Left hindlimb (tissue), 1 donor: ENCODE measurements at regions not wholly inside any gene's neighbourhood (a gene's known extent, or its start where the extent isn't known, plus 50 kb on each side); places are given as distances from the start of the nearest gene placed in this dataset.
A peak's percentile ranks its signal among the peaks of the same experiment; 100 is the strongest.
"Not testable (repeated sequence)": the region's sequence is repeated elsewhere in the genome, so short reads cannot be mapped to it uniquely, and the experiment has no call there.

ENCODE experiments used
- DNase-seq: peaks from one replicate; pipeline ENCODE4 v3.0.0-alpha.2; 2018

DNA sequence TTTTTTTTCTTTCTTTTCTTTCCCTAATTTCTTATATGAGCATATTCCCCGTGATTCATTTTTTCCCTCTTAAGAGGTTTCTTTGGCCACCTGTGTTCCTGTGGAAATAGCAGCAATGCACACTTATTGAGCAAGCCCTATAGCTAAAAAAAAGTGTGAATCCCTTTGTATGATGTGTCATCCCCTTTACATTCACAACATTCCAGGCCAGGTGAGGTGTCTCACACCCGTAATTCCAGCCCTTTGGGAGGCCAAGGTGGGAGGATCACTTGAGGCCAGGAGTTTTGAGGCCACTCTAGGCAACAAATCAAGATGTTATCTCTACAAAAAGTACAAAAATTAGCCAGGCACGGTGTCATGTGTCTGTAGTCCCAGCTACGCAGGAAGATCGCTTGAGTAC lies 700.4 kb upstream of the TBX3 start:
- DNase-seq = no peak

DNA sequence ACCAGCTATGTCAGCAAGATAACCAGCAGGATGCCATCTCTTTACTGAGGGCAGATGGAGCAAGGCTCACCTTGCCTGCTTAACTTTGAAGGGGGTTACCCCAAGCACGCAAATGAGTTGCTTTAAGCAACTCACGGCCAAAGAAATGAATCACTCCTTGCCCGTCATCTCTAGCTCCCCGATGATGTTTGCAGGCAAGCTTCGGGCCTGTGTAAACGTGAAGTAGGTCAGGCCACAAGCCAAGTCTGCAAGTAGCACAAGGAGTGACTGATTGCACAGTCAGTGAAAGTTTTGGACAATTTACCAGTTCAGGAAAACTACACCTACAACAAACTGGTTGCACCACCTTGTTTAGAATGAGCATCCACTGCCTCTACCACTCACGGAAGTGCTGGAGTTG lies 699.7 kb upstream of the TBX3 start:
- no peak for DNase-seq

DNA sequence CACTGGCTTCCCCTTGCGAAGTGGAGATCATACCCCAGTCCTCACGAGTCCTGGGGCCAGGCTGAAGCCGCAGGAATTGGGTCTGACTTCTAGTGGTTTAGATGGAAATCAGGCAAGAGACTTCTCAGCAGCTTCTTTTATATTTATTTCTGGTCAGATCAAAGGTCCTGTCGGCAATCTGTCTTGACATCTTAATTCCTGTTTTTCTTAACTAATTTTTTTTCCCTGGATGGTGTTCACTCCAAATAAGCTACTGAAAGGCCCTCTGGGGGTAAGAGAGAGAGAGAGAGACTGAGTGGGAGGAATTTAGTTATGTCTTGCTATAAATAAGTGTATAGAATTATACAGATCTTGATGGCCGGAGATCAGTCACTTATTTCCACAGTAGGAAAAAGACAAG lies 698.7 kb upstream of the TBX3 start:
- no peak for DNase-seq

DNA sequence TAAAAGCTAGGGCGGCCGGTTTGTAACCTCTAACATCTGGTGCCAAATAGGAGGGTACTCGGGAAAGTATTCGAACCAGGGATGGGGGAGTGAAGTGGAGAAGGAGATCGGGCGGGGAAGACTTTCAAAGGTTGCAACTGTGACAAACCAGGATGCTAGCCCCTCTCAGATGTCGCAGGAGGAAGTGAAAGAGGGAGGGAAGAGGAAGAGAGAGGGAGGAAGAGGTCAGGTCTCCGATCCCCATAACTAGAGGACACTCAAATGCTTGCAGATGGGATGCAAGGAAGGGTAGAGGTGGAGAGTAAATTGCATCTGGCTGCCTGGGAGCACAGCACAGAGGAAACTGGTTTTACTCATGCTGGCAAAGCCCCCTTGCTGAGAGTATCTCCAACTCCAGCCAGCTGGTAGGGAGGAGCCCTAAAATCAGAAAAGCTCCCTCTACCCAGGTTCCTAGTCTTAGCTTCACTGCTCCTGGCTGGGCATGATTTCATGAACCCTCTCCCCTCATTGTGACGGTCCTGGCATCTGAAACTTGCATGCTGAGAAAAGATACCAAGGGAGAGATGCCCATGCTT lies 696.7 kb upstream of the TBX3 start:
- no peak for DNase-seq

DNA sequence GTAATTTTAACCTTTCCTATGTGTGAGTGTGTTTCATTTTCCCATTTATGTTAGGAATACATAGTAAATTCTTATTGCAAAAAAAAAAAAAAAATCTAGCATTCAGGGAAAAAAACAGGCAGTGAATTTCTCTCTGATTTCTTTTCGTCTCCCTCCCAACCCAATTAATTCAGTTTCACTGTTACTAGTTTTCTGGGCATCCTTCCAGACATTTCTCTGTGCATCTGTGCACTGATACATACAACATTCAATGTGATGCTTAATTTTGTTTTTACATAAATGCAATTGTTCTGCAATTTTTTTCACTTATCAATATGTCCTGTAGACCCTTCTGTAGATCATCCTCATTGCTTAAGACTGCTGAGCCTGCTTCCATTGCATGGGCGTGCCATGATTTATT lies 694.3 kb upstream of the TBX3 start:
- DNase-seq = no peak

DNA sequence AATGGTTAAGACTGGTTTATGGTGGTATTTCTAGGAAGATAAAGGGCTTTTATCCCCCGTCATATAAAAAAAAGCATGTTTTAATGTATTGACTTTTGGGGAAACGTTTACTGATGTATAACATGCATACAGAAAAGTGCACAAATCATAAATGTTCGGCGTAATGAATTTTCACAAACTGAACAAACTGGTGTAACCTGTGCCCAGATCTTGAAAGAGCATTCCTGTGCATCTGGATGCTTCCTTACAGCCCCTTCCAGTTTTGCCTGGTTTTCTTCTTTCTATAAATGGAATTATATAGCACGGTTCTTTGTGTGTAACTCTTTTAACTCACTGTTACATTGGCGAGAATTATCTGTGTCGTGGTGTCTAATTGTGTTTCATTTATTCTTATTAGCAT lies 693.8 kb upstream of the TBX3 start:
- DNase-seq = no peak

DNA sequence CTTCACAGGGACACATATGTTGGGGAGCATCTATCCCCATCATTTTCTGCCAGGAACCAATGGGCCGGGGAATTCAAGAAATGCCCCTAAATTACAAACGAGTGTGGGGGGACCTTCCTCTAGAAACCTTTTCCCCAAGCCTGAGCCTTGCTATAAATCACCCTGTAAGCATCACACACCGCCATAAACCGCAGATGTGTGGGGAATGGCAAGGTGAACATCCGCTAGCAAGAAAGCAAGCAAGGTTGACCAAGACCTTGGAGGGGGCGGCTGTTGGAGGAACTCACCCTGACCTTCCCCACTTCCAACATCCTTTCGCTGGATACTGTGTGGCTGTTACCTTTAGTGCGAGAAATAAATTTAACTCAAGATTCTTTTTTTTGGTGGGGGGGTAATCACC lies 693.3 kb upstream of the TBX3 start:
- DNase-seq = no peak

DNA sequence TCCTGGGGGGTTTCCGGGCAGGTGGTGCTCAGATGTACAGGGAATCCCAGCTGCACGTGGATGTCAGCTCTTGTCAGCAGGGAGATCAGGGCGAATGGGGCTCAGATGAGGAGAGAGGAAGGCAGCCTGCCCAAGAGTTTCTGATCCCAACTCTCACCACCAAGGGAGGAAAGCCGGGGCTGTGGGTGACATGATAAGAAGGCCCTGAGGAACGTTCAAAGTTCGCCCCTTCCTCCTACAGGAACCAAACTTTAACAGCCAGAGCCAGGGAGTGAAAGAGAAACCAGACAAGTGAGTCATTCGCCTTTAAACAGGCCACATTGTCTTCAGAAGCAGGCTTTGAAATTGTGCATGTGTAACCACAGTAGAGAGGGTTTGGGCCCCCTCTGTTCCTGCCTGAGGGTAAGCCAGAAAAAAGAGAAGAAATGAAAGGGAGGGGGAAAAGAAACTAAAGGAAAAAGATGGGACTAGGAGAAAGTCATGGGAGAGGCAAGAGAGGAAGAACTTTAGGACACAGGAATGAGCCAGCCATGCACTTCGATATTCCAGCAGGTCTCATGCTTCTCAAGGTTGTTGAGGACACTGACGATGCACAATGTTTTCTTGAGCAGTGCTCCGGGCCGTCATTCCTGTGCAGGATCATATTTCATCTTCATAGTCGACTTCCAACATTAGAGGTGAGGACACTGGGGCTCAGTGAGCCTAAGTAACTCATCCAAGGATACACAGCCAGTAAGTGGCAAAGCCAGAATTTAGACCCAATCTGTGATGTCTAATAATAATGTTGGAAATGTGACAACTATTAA lies 691.4 kb upstream of the TBX3 start:
- no peak for DNase-seq

DNA sequence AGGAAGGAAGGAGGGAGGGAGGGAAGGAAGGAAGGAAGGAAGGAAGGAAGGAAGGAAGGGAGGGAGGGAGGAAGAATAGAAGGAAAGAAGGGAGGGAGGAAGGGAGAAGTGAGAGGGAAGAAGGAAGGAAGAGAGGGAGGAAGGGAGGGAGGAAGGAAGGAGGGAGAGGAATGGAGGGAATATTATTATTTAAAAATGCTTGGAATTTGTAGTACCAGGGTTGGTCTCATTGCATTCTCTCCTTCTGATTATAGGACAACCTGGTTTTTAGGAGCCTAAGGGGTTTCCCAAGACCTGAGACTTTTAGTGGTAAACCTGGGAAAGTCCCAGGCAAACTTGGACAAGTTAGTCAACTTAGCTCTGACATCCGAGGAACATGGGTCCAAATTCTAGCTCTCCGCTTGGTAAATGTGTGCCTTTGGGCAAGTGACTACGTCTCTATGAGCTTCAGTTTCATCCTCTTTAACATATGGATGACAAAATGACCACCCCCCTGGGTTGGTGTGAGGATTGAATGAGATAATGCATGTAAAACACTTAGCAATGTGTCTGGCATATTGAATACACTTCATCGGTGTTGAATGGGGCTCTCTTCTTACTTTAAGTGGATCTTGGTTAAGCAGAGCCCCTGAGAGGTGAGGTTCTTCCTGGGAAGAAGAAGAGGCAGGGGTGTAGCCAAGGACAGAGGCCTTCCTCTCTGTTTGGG lies 690.7 kb upstream of the TBX3 start:
- no peak for DNase-seq

DNA sequence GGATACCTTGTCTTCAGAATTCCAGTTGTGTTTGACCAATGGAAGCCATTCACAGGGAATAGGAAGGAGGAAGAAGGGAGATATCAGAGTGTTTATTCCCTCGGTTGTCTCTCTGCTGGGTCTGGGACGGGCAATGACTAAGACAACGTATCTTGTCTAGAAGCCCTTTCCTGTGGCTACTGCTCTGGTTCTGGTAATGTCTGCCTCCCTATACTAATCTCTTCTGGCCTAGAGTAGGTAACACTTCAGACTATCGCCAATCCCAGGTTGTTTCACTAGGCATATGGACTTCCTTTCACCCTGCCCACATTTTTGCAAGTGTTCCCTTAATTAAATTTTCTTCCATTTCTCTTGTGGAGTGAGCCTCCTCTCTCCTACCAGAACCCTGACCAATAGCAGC lies 687.7 kb upstream of the TBX3 start:
- no peak for DNase-seq

DNA sequence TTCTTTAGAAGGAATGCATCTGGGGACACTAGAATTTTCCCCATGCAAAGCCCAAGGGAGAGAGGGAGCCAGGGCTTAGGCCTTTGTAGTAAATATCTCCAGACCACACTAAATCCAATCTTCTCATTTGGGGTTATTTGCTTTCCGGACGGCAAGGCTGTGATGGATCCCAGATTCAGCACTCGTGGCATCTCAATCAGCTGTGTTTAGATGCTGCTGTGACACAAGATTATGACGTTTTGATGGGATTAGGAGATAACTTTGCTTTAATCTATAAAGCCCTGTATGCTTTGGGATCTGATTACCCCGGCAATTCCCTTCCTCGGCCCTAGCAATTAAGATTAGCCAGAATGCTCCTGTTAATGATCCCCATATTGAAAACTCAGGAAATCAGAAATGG lies 686.7 kb upstream of the TBX3 start:
- no peak for DNase-seq

DNA sequence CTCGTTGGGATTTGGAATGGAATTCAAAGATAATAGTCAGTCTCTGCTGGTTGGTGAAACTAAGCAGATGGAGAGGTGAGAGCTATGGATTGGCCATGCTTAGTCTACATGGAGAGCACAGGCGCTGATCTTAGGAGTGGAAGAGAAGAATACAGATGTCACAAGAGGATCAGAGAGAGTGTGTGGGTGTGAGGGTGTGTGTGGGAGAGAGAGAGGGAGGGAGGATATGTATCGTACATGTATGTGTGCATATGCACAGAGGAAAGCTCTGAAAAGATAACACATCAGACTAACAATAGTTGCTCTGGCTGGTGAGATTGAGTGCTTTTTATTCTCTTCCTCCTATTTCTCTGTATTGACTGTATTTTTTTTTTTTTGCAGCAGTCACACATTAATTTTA lies 686.2 kb upstream of the TBX3 start:
- no peak for DNase-seq

DNA sequence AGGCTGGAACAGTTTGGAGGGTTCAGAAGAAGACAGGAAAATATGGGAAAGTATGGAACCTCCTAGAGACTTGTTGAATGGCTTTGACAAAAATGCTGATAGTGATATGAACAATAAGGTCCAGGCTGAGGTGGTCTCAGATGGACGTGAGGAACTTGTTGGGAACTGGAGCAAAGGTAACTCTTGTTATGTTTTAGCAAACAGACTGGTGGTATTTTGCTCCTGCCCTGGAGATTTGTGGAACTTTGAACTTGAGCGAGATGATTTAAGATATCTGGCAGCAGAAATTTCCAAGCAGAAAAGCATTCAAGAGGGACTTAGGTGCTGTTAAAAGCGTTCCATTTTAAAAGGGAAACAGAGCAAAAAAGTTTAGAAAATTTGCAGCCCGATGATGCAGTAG lies 682.3 kb upstream of the TBX3 start:
- DNase-seq = not testable (repeated sequence)

DNA sequence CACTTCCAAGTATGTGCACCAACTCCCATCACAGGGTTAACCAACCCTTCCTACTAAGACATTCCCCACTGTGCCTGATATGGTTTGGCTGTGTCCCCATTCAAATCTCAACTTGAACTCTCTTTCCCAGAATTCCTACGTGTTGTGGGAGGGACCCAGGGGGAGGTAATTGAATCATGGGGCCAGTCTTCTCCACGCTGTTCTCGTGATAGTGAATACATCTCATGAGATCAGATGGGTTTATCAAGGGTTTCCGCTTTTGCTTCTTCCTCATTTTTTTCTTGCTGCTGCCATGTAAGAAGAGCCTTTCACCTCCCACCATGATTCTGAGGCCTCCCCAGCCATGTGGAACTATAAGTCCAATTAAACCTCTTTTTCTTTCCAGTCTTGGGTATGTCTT lies 681.8 kb upstream of the TBX3 start:
- DNase-seq = not testable (repeated sequence)

DNA sequence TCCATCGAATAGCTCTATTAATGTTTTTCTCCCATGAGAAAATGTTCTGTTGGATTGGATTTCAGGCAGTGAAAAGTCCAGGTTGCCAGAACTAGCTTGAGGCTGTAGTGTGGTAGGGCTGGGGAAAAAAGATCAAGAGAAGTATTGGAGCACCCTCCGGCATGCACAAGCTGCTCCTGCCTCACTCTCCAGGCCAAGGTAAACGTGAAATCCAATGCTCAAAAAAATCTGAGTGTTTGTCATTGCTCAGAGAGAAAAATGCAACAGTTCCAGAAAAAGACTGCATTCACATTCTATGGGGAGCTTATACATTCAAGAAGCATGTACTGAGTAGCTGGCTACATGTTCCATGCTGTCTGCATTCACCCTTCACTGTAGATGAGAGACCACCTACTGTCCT lies 680.9 kb upstream of the TBX3 start:
- DNase-seq = no peak

DNA sequence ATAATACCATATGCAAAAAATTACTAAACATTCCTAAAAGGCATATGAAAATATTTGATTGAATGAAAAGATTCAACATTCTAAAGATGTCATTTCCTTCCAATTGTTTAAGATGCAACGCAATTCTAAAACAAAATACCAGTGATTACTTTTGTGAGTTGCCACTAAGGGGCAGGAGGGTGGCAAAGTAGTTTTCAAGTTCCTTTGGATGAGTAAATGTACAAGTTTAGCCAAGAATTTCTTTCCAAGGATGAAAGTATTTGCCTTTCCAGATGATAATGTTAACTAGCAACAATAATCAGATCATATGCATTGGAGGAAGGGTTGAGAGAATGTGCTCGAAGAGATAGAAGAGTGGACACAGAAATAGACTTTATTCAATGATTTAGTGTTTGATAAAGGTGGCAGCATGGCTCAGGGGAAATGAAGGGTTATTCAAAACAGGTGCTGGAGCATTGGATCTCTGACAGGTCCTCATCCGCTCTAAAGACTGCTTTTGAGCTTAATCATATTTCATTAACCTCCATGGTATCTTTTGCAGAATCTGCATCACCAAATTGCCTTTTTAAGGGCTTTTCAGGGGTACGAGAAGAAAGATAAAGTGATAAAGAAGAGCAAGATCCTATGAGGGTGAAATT lies 678.5 kb upstream of the TBX3 start:
- DNase-seq = no peak

DNA sequence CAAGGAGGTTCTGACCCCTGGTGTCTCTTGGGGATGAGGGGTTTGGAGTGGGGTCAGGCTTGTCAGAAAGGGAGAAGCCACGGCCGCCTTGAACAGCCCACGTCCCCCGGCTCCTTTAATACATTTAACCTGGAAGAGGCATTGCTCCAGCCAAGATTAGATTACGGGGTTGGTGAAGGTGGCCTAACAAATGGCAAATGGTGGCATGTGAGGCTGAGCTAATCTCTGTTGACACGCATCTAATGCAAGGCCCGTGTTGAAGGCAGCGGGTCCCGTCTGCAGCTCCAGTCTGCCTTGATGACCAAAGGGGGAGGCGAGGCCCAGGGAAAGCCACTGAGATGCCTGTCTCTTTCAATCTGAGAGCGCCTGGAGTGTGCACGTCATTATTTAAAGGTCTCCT lies 673.7 kb upstream of the TBX3 start:
- DNase-seq = no peak

DNA sequence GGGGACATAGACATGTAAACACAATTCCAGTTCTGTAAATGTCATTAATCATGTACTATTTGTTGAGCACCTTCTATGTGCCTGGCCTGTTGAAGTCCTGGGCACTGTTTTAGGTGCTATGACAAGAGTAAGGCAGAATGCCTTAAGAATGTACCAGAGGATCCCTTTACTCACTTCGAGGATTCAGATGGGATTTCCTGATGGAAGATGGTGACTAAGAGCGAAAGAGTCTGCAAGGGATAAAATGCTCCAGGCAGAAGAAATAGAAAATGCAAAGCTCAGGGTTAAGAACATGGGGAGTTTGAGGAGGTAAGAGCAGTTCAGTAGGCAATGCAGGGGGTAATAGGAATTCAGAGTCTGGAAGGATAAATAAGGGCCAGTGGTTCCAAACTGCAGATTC lies 671.3 kb upstream of the TBX3 start:
- DNase-seq = no peak

DNA sequence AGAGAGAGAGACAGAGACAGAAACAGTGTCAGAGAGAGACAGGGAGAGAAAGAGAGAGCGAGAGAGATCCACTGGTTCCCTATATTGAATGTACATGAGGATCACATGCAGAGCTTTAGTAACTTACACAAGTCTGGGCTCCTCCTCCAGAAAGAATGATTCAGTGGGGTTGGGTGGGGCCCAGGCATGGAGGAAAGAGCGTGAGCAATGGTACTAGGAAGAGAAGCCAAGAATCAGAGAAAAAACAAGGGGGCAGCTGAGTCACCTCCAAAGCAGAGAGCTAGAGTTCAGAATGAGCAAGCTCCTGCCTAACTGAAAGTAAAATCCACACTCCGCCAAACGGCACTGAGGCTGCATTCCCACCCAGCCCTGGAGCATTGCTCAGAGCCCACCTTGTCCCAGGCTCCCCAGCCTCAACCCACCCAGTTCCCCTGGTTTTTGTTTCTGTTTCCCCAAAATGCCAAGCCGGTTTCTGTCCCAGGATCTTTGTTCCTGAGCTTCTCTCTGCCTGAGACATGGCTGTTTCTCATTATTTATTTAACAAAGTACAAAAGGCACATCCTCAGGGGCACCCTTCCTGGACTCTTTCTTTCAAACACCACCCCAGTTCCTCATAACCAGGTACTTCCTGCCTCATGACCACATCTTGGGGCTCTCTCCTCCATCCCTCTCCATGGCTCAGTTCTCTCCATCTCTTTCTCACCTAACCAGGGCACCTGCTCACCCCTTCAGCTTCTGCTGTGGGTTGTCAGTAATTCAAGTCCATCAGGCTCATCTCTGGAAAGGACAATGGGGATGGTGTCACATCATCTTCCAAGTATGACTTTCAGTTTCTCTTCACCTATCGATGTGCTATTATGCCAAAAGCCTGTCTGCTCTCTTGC lies 670.3 kb upstream of the TBX3 start:
- DNase-seq = peak; percentile 68

DNA sequence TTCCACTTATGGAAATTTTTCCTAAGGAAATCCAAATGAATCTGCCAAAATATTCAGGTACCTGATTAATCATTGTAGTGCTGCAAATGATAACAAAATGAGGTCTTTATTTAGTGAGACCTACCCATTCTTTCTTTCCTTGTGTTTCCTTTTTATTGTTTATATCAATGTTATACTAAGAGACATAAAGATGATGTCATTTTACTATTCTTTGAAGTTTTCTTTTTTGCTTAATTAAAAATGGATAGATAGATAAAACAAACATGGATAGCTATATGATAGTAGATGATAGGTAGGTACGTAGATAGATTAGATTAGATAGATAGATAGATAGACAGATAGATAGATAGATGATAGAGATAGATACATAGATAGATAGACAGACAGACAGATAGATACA lies 669.5 kb upstream of the TBX3 start:
- no peak for DNase-seq

DNA sequence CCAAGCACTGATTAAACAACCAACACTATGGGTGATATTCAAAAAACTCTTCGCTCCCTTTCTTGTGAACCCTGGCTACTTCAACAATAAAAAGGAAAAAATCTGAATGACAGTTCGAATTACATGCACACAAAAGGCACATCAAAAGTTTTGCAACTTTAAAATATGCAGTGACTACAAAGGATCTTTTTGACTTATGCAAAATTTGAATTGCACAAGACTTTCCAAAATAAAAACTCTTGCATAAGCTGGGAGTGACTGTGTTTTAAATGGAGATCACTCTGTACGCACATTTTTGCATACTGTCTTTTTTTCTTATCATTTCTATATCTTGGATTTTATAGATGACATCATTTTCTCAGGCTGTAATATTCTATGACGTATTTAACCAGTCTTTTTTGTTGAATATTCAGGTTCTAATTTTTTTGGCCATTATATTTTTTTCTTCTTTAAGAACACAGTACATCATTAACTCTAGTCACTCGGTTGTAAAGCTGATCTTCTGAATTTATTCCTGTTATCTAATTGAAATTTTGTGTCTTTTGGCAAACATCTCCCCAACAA lies 667.6 kb upstream of the TBX3 start:
- DNase-seq = no peak

DNA sequence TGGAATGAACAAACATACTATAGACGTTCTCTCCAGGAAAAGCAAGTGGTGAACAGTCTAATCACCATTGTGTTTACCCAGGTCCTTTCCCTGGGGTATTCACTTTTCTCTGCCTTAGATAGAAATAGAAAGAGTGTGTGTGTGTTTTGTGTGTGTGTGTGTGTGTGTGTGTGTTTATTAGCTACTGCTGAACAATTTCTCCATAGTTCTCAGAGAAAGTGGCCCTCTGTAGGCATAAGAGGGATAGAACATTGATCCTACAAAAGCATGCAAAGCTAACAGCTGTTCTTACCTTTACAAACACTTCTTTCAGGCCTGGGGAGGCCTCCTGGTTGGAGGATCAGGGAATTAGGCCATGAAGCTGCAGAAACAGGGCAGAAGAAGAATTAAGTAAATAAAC lies 665.7 kb upstream of the TBX3 start:
- DNase-seq = no peak

DNA sequence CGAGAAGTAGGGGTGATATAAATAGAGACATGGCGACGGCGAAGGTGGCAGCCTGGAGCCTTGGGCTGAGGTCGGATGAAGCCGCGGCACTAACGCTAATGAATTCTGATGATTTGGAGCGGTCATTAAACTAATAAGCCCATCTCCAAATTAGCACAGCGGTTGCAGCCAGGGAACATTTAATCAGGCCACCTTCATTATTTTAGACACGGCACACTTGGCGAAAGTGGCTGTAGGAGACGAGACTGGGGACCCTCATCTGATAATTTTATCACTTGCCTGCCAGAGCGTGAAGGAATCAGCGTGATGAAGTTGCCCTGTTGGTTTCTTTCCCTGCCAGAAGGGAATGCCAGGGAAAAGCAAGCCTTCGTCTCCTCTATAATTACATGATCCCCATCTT lies 664.3 kb upstream of the TBX3 start:
- DNase-seq = no peak
